DMS79 (cell line): ENCODE measurements at regions not wholly inside any gene's neighbourhood (a gene's known extent, or its start where the extent isn't known, plus 50 kb on each side); places are given as distances from the start of the nearest gene placed in this dataset.
A peak's percentile ranks its signal among the peaks of the same experiment; 100 is the strongest.

Experiments used
- DNase-seq: peaks from one replicate; lab custom pipeline; 2025; lab: John Stamatoyannopoulos, UW

- no peak for DNase-seq
Measured at GRCh38 chr1:4016351-4017130, 116.5 kb upstream of the C1orf174 start.

GRCh38 chr1:4017636-4018365 lies 117.7 kb upstream of the C1orf174 start:
- no peak for DNase-seq

- no peak for DNase-seq
Measured at GRCh38 chr1:4018466-4019146, 118.5 kb upstream of the C1orf174 start.

GRCh38 chr1:4019147-4019521 lies 119.1 kb upstream of the C1orf174 start:
- DNase-seq: no peak

GRCh38 chr1:4019606-4020331 lies 119.7 kb upstream of the C1orf174 start:
- no peak for DNase-seq

DNA sequence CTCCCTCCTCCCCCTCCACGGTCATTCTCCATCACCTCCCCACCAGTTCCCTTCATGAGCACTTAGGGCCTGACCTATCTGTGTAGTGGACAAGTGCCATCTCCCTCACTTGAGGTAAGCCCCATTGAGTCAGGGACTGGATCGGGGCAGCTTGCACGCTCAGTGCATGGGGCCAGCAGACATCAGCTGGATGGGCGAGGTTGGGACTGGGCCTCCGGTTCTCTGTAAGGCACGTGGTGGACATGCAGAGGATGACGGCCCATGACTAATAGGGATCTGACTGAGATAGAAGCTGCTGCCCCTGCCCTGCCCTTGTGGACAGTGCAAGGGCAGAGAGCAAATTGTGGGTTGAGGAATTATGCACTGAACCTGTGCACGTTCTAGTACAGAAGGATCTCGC lies 120.4 kb upstream of the C1orf174 start:
- no peak for DNase-seq

- no peak for DNase-seq
Measured at GRCh38 chr1:4021136-4021973, 121.3 kb upstream of the C1orf174 start.

DNA sequence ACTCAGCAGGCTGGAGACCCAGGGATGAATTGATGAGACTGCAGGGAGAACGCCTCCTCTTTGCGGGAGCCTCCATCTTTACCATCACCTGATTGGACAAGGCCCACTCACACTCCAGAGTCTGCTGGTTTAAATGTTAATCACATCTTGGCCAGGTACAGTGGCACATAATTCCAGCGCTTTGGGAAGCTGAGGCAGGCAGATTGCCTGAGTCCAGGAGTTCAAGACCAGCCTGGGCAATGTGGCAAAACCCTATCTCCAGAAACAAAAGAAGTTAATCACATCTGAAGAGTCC lies 121.8 kb upstream of the C1orf174 start:
- DNase-seq: no peak

- DNase-seq: no peak
Measured at GRCh38 chr1:4022715-4023114, 122.6 kb upstream of the C1orf174 start.

- DNase-seq: no peak
Measured at GRCh38 chr1:4023678-4024077, 123.6 kb upstream of the C1orf174 start.

- no peak for DNase-seq
Measured at GRCh38 chr1:4024811-4025210, 124.7 kb upstream of the C1orf174 start.

- no peak for DNase-seq
Measured at GRCh38 chr1:4025752-4026151, 125.7 kb upstream of the C1orf174 start.

DNA sequence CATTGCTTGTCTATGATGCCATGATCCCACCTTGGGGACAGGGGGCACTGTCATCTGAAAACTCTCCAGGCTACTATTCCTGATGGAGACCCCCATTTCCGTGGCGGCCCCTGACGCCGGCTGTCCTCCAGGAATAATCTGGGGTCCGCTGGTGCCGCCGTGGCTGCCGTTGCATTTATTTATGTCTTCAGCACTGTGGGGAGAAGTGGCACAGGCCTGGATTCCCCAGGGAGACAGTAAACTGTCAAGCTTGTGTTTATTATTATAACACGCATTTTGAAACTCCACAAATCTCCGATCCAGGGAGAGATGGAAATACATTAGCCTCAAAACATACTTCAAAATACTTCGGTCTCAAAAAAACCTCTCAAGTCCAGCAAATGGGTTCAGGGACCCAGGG lies 126.9 kb upstream of the C1orf174 start:
- DNase-seq: no peak

GRCh38 chr1:4027492-4028138 lies 127.5 kb upstream of the C1orf174 start:
- DNase-seq: peak; percentile 38

DNA sequence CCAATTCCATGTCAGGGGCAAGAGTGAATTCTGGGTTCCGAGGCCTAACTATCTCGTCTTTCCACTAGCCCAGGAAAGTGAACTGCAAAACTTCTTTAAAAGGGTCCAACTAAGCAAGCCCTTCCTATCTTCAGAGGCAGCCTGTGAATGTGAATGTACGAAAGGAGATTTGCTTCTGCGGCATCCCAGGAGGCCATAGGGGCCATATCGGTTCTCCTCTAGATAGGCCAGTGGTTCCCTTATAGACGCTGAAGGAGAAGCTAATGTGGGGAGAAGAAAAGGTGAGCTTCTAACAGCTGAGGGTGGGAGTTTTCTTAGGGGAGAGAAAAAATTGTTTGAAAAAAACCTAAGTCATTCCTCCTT lies 128.0 kb upstream of the C1orf174 start:
- DNase-seq: no peak

DNA sequence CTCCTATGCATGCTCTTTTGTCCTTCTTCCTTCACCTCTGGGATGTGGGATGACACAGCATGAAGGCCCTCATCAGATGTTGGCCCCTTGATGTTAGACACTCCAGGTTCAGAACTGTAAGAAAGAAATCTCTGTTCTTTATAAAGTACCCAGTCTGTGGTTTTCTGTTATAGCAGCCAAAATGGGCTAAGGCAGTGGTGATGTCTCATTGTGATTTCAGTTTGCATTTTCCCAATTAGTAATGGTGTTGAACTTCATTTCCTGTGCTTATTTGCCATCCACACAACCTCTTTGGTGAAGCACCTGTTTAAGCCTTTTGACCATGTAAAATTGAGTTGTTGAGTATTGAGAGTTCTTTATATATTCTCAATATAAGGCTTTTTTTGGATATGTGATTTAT lies 129.3 kb upstream of the C1orf174 start:
- DNase-seq: no peak

DNA sequence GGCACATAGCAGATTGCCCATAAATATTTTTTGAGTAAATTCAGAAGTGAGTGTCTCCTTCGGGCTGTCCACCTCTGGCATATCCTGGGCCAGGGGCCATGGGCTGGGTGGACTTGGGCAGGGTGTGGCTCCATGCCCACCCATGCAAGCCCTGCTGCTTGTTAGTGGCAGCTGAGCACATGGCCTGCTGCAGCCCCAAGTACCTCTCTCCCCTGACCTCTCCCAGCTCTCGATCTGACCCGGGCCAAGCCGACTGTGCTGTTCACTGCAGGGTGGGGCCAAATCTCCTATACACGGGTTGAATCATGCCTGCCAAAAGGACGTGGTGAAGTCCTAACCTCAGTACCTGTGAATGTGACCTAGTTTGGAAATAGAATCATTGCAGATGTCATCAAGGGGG lies 132.5 kb upstream of the C1orf174 start:
- DNase-seq: no peak

DNA sequence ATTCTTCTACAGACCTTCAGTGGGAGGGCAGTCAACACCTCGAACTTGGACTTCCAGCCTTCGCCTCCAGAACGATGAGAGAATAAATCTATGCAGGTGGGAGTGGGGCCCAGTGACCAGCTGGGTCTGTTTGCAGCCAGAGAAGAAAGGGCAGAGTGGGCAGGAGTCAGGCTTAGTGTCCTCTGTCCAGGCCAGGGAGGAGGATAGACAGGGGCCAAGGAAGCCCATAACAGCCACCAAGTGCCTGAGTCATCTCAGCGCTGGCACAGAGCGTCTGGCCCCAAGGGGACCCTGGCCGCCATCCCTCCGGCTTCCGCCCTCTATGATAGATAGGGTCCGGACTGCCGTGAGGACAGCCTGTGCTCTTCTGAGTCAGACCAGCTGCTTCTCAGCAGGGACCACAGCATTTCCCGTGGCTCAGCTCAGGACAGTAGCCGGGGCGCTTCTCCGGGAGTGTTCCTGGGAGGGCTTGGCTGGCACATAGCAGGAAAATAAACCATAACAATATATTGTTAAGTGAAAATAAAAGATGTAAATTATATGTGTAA lies 133.1 kb upstream of the C1orf174 start:
- DNase-seq: no peak

DNA sequence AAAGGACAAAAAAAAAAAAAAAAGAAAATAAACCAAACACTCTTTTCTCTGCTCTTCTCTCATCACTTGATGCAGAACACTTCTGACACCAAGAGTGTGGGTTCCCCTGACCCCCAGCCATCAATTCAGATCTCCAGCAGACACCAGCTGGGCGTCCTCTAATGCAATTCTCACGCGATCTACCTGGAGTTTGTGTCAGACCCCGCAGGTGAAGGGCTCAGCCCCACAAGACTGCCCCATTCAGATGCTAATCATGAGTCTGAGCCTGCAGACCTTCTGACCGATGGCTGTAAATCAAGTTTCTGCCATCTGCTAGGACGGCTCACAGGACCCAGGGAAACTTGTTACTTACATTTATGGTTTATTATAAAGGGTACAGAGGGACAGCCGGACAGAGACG lies 133.6 kb upstream of the C1orf174 start:
- no peak for DNase-seq

GRCh38 chr1:4034318-4034887 lies 134.3 kb upstream of the C1orf174 start:
- DNase-seq: no peak

GRCh38 chr1:4044967-4045366 lies 144.9 kb upstream of the C1orf174 start:
- DNase-seq: no peak
